ENCODE measurements at regions not wholly inside any gene's neighbourhood (a gene's known extent, or its start where the extent isn't known, plus 50 kb on each side); places are given as distances from the start of the nearest gene placed in this dataset.

DNA sequence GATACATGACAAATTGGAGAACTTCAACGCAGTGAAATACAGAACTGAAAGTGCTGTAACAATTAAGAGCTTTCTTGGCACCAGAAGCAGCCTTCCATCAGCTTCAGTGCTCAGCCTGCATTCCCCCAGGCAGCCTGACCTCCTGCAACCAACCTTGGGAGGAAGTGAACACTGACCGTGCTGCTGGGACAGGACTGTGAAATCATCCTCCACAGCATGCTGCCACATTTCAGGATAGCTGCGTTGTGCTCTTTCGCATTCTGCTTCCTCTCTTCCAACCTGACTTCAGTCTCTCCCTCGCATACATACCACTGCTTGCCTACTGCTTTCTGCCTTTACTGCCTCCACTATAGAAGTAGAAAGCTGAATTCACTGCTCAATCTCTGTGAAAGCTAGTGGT is 388.6 kb downstream of the RWDD3 start:
- Histone ChIP-seq H2AFZ (ENCODE audit: low read length) (no peak overlapping the region), H3K36me3 (ENCODE audit: low read depth, low read length) (no peaks in the 10 kb centered on the region), H3K4me2 (ENCODE audit: low read length) (no peak overlapping the region), H3K27ac (ENCODE audit: low read length) (no peak overlapping the region), H3K9me2 (replicated peaks; ENCODE audit: low read length) (no peaks in the 10 kb centered on the region), H3F3A (ENCODE audit: low read length, unreplicated experiment) (no peaks in the 10 kb centered on the region), H3K79me2 (ENCODE audit: low read length) (no peaks in the 10 kb centered on the region), H4K20me1 (ENCODE audit: low read length) (no peaks in the 10 kb centered on the region), H3K9ac (ENCODE audit: low read length) (no peak overlapping the region), H3K4me3 (ENCODE audit: low read length) (no peak overlapping the region), H3K27me3 (ENCODE audit: low read length) (peaks cover 13% of the 10 kb centered on the region; the same call in 1 of the 2 replicates), H3K9me3 (ENCODE audit: low read length) (no peaks in the 10 kb centered on the region), H3K4me1 (ENCODE audit: insufficient read depth, low read length) (no peaks in the 10 kb centered on the region)
- ATAC-seq (no peak), DNase-seq (no peak)
- BruUV-seq (replicated peaks): no TSS peak
- intact Hi-C loops (cut with micrococcal nuclease): no loop called here
- CTCF ChIA-PET: no interaction called here
- TF ChIP-seq EZH2phosphoT487 (IDR thresholded peaks at IDR 0.05; ENCODE audit: borderline replicate concordance, low read length): no peak
- TF ChIP-seq, protein P1, sequence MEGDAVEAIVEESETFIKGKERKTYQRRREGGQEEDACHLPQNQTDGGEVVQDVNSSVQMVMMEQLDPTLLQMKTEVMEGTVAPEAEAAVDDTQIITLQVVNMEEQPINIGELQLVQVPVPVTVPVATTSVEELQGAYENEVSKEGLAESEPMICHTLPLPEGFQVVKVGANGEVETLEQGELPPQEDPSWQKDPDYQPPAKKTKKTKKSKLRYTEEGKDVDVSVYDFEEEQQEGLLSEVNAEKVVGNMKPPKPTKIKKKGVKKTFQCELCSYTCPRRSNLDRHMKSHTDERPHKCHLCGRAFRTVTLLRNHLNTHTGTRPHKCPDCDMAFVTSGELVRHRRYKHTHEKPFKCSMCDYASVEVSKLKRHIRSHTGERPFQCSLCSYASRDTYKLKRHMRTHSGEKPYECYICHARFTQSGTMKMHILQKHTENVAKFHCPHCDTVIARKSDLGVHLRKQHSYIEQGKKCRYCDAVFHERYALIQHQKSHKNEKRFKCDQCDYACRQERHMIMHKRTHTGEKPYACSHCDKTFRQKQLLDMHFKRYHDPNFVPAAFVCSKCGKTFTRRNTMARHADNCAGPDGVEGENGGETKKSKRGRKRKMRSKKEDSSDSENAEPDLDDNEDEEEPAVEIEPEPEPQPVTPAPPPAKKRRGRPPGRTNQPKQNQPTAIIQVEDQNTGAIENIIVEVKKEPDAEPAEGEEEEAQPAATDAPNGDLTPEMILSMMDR (conservative IDR thresholded peaks at IDR 0.05; ENCODE audit: low read depth, low read length): no peak
- no peak for TF ChIP-seq EZH2 (IDR thresholded peaks at IDR 0.05; ENCODE audit: low read length, unreplicated experiment)
- POLR2A ChIA-PET (ENCODE audit: unreplicated experiment): no interaction called here

DNA sequence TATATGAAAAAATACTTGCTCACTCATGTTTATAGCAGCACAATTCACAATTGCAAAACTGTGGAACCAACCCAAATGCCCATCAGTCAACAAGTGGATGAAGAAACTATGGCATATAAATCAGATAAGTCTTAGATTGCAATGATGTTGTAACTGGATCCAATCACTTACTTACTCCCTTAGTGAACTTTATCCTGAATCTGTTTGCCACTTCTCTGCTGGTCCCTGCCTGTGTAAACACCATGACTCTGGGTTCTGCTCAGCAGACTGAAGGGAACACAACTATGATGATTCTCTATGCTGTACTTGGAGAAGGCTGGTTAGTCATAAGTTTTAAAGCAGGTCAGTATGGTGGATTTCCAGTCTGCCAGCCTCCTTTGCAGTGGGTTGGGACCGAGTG is 391.2 kb downstream of the RWDD3 start:
- no peak overlapping the region for H3K27ac ChIP-seq (ENCODE audit: low read length)
- BruUV-seq (replicated peaks): no TSS peak
- H3K79me2 ChIP-seq (ENCODE audit: low read length): no peaks in the 10 kb centered on the region
- H3K36me3 ChIP-seq (ENCODE audit: low read depth, low read length): no peaks in the 10 kb centered on the region
- H3K4me2 ChIP-seq (ENCODE audit: low read length): no peak overlapping the region
- ChIA-PET POLR2A (ENCODE audit: unreplicated experiment) (no interaction called here), CTCF (no interaction called here)
- no peaks in the 10 kb centered on the region for H3K4me1 ChIP-seq (ENCODE audit: insufficient read depth, low read length)
- H3F3A ChIP-seq (ENCODE audit: low read length, unreplicated experiment): no peaks in the 10 kb centered on the region
- no peaks in the 10 kb centered on the region for H3K9me2 ChIP-seq (replicated peaks; ENCODE audit: low read length)
- intact Hi-C loops (cut with micrococcal nuclease): no loop called here
- H3K4me3 ChIP-seq (ENCODE audit: low read length): no peak overlapping the region
- H4K20me1 ChIP-seq (ENCODE audit: low read length): no peaks in the 10 kb centered on the region
- no peak overlapping the region for H3K9ac ChIP-seq (ENCODE audit: low read length)
- ATAC-seq (no peak), DNase-seq (no peak)
- TF ChIP-seq, protein P1 (conservative IDR thresholded peaks at IDR 0.05; ENCODE audit: low read depth, low read length): no peak
- TF ChIP-seq EZH2 (IDR thresholded peaks at IDR 0.05; ENCODE audit: low read length, unreplicated experiment) (no peak), EZH2phosphoT487 (IDR thresholded peaks at IDR 0.05; ENCODE audit: borderline replicate concordance, low read length) (no peak)
- no peaks in the 10 kb centered on the region for H3K9me3 ChIP-seq (ENCODE audit: low read length)
- H3K27me3 ChIP-seq (ENCODE audit: low read length): peaks cover 8% of the 10 kb centered on the region; the same call in 1 of the 2 replicates
- H2AFZ ChIP-seq (ENCODE audit: low read length): no peak overlapping the region

GRCh38 chr1:95627244-95627643 is 393.2 kb downstream of the RWDD3 start:
- no peaks in the 10 kb centered on the region for H3K79me2 ChIP-seq (ENCODE audit: low read length)
- H3K27me3 ChIP-seq (ENCODE audit: low read length): peaks cover 16% of the 10 kb centered on the region
- no peaks in the 10 kb centered on the region for H3K9me2 ChIP-seq (replicated peaks; ENCODE audit: low read length)
- POLR2A ChIA-PET (ENCODE audit: unreplicated experiment): no interaction called here
- H3F3A ChIP-seq (ENCODE audit: low read length, unreplicated experiment): no peaks in the 10 kb centered on the region
- H3K4me3 ChIP-seq (ENCODE audit: low read length): no peak overlapping the region
- ATAC-seq: no peak
- no peaks in the 10 kb centered on the region for H4K20me1 ChIP-seq (ENCODE audit: low read length)
- no peak for DNase-seq
- H3K36me3 ChIP-seq (ENCODE audit: low read depth, low read length): no peaks in the 10 kb centered on the region
- no peak overlapping the region for H2AFZ ChIP-seq (ENCODE audit: low read length)
- H3K4me1 ChIP-seq (ENCODE audit: insufficient read depth, low read length): no peaks in the 10 kb centered on the region
- H3K4me2 ChIP-seq (ENCODE audit: low read length): no peak overlapping the region
- H3K27ac ChIP-seq (ENCODE audit: low read length): no peak overlapping the region
- no peak for TF ChIP-seq EZH2phosphoT487 (IDR thresholded peaks at IDR 0.05; ENCODE audit: borderline replicate concordance, low read length)
- TF ChIP-seq EZH2 (IDR thresholded peaks at IDR 0.05; ENCODE audit: low read length, unreplicated experiment): no peak
- TF ChIP-seq, protein P1 (conservative IDR thresholded peaks at IDR 0.05; ENCODE audit: low read depth, low read length): no peak
- H3K9me3 ChIP-seq (ENCODE audit: low read length): no peaks in the 10 kb centered on the region
- H3K9ac ChIP-seq (ENCODE audit: low read length): no peak overlapping the region
- intact Hi-C loops (cut with micrococcal nuclease): no loop called here
- BruUV-seq (replicated peaks): no TSS peak
- CTCF ChIA-PET: no interaction called here
